DOHH2 (cell line): ENCODE measurements at regions not wholly inside any gene's neighbourhood (a gene's known extent, or its start where the extent isn't known, plus 50 kb on each side); places are given as distances from the start of the nearest gene placed in this dataset.

Experiments
- H3F3A ChIP-seq: fragments of 200-600 bp; sonication (generic), shearing (Covaris generic); 2 replicates; pipeline ENCODE4 v1.6.0; 2016; ENCODE audit warnings: antibody characterized with exemption, mild to moderate bottlenecking; ENCODE audit not compliant: control insufficient read depth, insufficient read depth
- H3K27ac ChIP-seq: fragments of 200-600 bp; sonication (generic); 2 replicates; pipeline ENCODE4 v1.5.1; 2014; ENCODE audit warnings: low read depth, mild to moderate bottlenecking, low read length, moderate library complexity
- H3K27me3 ChIP-seq: fragments of 200-600 bp; sonication (generic); 2 replicates; pipeline ENCODE4 v1.6.1; 2014; ENCODE audit warnings: mild to moderate bottlenecking, low read length, mixed read lengths; ENCODE audit not compliant: control insufficient read depth
- H3K36me3 ChIP-seq: fragments of 200-600 bp; sonication (generic); 2 replicates; pipeline ENCODE4 v1.6.1; 2014; ENCODE audit warnings: mild to moderate bottlenecking, low read length, moderate library complexity, mixed read lengths; ENCODE audit not compliant: control insufficient read depth
- H3K4me1 ChIP-seq: fragments of 200-600 bp; sonication (generic); 2 replicates; pipeline ENCODE4 v1.6.1; 2014; ENCODE audit warnings: mild to moderate bottlenecking, low read length, mixed read lengths; ENCODE audit not compliant: control insufficient read depth
- H3K4me2 ChIP-seq: fragments of 200-600 bp; sonication (generic); 2 replicates; pipeline ENCODE4 v1.6.0; 2014; ENCODE audit warnings: mild to moderate bottlenecking, low read length, moderate library complexity
- H3K4me3 ChIP-seq: fragments of 200-600 bp; sonication (generic); 2 replicates; pipeline ENCODE4 v1.5.1; 2014; ENCODE audit warnings: mild to moderate bottlenecking, low read length, mixed read lengths
- H3K79me2 ChIP-seq: fragments of 200-600 bp; sonication (generic); 2 replicates; pipeline ENCODE4 v1.6.1; 2014; ENCODE audit warnings: mild to moderate bottlenecking, low read length, mixed read lengths; ENCODE audit not compliant: control insufficient read depth
- H3K9me2 ChIP-seq: fragments of 200-600 bp; sonication (generic); replicated peaks from 2 replicates; pipeline ENCODE4 v1.6.1; 2014; ENCODE audit warnings: mild to moderate bottlenecking, low read length, mixed read lengths; ENCODE audit not compliant: control insufficient read depth
- H3K9me3 ChIP-seq: fragments of 200-600 bp; sonication (generic); 2 replicates; pipeline ENCODE4 v1.6.1; 2014; ENCODE audit warnings: antibody characterized with exemption, low read length, mixed read lengths; ENCODE audit not compliant: control insufficient read depth, insufficient read depth
- H4K20me1 ChIP-seq: fragments of 200-600 bp; sonication (generic); 2 replicates; pipeline ENCODE4 v1.6.0; 2014; ENCODE audit warnings: low read depth, mild to moderate bottlenecking, antibody characterized with exemption, low read length, moderate library complexity; ENCODE audit not compliant: control insufficient read depth, insufficient read depth
- CTCF ChIP-seq: fragments of 200-600 bp; sonication (generic); IDR thresholded peaks from one replicate; pipeline ENCODE4 v1.5.1; 2014; ENCODE audit warnings: antibody characterized with exemption, mild to moderate bottlenecking, low read depth, low read length; ENCODE audit not compliant: poor library complexity, severe bottlenecking
- EZH2phosphoT487 ChIP-seq: fragments of 200-600 bp; sonication (generic); IDR thresholded peaks from 2 replicates; pipeline ENCODE4 v1.6.1; 2017; ENCODE audit warnings: borderline replicate concordance, mild to moderate bottlenecking, antibody characterized with exemption, low read length, moderate library complexity, mixed read lengths

- Histone ChIP-seq H4K20me1 (no peaks in the 10 kb centered on the region), H3K9me2 (no peaks in the 10 kb centered on the region), H3K4me2 (no peak overlapping the region), H3K36me3 (no peaks in the 10 kb centered on the region), H3F3A (no peaks in the 10 kb centered on the region), H3K4me1 (no peaks in the 10 kb centered on the region), H3K27me3 (no peaks in the 10 kb centered on the region), H3K4me3 (no peak overlapping the region), H3K79me2 (no peaks in the 10 kb centered on the region), H3K9me3 (no peaks in the 10 kb centered on the region), H3K27ac (no peak overlapping the region)
- no peak for TF ChIP-seq CTCF
These were observed 102.8 kb upstream of the RPS6KA3 start for GRCh38 chrX:20369468-20369867.

GRCh38 chrX:20364238-20364637 lies 97.5 kb upstream of the RPS6KA3 start:
- H3K4me3 ChIP-seq, result no peak overlapping the region
- H3K9me3 ChIP-seq, result no peaks in the 10 kb centered on the region
- no peak overlapping the region for H3K27ac ChIP-seq
- H3K36me3 ChIP-seq, result no peaks in the 10 kb centered on the region
- no peaks in the 10 kb centered on the region for H3K79me2 ChIP-seq
- no peaks in the 10 kb centered on the region for H3K4me1 ChIP-seq
- H3F3A ChIP-seq, result no peaks in the 10 kb centered on the region
- H3K27me3 ChIP-seq, result no peaks in the 10 kb centered on the region
- H3K9me2 ChIP-seq, result no peaks in the 10 kb centered on the region
- H3K4me2 ChIP-seq, result no peak overlapping the region
- TF ChIP-seq CTCF, result no peak
- no peak for TF ChIP-seq EZH2phosphoT487
- H4K20me1 ChIP-seq, result no peaks in the 10 kb centered on the region

- H3K9me3 ChIP-seq, result no peaks in the 10 kb centered on the region
- no peak overlapping the region for H3K27ac ChIP-seq
- no peaks in the 10 kb centered on the region for H3K79me2 ChIP-seq
- no peak overlapping the region for H3K4me2 ChIP-seq
- no peaks in the 10 kb centered on the region for H3F3A ChIP-seq
- H3K4me1 ChIP-seq, result no peaks in the 10 kb centered on the region
- H3K27me3 ChIP-seq, result no peaks in the 10 kb centered on the region
- H3K4me3 ChIP-seq, result no peak overlapping the region
- no peak for TF ChIP-seq CTCF
- no peak for TF ChIP-seq EZH2phosphoT487
- H4K20me1 ChIP-seq, result no peaks in the 10 kb centered on the region
- H3K9me2 ChIP-seq, result no peaks in the 10 kb centered on the region
- no peaks in the 10 kb centered on the region for H3K36me3 ChIP-seq
These were observed 96.6 kb upstream of the RPS6KA3 start for GRCh38 chrX:20363275-20363674.
